Hepatocyte (in vitro differentiated cells): ENCODE measurements at regions not wholly inside any gene's neighbourhood (a gene's known extent, or its start where the extent isn't known, plus 50 kb on each side); places are given as distances from the start of the nearest gene placed in this dataset.

Source experiments
- CTCF ChIP-seq: fragments of 200-600 bp; sonication (generic); IDR thresholded peaks from 2 replicates; pipeline ENCODE4 v1.5.1; 2016; ENCODE audit warnings: antibody characterized with exemption, mild to moderate bottlenecking; ENCODE audit not compliant: poor library complexity
- EZH2 ChIP-seq: fragments of 200-600 bp; sonication (generic); IDR thresholded peaks from 2 replicates; pipeline ENCODE4 v1.6.1; 2016; ENCODE audit warnings: antibody characterized with exemption, mild to moderate bottlenecking, borderline replicate concordance

DNA sequence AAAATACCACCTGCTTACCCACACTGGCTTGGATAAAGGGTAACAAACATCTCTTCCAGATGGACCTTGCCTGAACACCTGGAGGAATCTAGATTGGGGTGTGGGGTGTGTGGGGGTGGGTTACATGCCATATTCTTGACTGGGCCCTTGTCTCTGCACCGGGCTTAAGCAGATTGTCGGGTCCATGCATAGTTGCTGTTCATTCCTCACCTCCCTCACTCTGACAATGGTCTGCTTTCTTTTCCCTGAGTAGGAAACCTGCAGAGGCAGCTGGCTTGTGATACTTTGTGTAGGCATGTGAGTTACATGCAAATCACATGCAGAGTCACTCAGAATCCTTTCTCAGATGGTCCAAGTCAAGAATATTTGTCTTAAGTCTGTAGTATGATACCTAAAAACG, 112.8 kb upstream of the GLS start:
- TF ChIP-seq CTCF (no peak), EZH2 (no peak)
